ENCODE measurements at regions not wholly inside any gene's neighbourhood (a gene's known extent, or its start where the extent isn't known, plus 50 kb on each side); places are given as distances from the start of the nearest gene placed in this dataset.
"Not testable (repeated sequence)": the region's sequence is repeated elsewhere in the genome, so short reads cannot be mapped to it uniquely, and the experiment has no call there.

DNA sequence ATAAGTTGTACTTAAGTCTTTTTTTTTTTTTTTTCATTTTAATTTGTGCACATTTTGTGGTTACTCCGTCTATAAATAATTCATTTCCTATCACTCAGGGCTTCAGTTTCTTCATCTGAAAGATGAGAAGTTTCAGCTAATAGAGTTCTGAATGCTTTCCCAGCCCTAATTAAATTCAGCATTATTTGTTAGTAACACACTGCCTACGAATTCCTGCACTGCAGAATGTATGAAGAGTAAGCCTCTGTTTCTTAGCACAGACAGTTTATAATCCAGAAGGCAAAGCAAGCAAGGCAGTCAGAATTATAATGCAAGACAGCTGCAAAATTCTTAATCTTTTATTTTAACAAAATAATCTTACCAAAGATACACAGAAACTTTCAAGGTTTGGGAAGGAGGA is 138.0 kb upstream of the GHR start:
- Histone ChIP-seq H3K9ac (ENCODE audit: low read length) (no peak overlapping the region), H3K4me3 (ENCODE audit: low read depth, low read length) (no peak overlapping the region), H3K4me1 (ENCODE audit: control insufficient read depth, insufficient read depth, low read length) (peaks cover 2% of the 10 kb centered on the region; the same call in 1 of the 2 replicates), H3K9me3 (ENCODE audit: control insufficient read depth, insufficient read depth, low read depth, low read length) (no peaks in the 10 kb centered on the region; the same call in 1 of the 2 replicates), H3K27me3 (ENCODE audit: control insufficient read depth, insufficient read depth, low read length) (no peaks in the 10 kb centered on the region), H3K36me3 (ENCODE audit: control insufficient read depth, insufficient read depth, low read length) (no peaks in the 10 kb centered on the region), H3K27ac (ENCODE audit: low read depth, low read length) (no peak overlapping the region; the same call in 1 of the 2 replicates)

DNA sequence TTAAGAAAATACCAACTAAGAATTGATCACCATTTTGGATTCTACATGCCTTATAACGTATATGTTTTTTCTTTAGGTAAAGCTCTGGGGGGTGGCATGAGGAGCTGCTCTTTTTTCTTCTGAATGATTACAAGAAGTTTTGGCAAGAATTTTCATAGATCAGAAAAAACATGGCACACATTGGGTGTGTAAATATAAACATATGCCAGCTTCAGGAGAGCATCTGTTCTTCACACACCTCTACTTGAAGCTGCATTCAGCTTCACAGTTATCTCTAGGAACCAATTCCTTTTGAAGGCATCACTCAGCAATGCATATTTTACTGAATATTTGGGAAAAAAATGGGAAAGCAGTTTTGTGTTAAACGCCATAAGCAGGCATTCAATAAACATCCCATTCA is 122.7 kb upstream of the GHR start:
- H3K9me3 ChIP-seq (ENCODE audit: control insufficient read depth, insufficient read depth, low read depth, low read length): peaks cover 9% of the 10 kb centered on the region; the same call in 1 of the 2 replicates
- H3K4me3 ChIP-seq (ENCODE audit: low read depth, low read length): no peak overlapping the region
- no peaks in the 10 kb centered on the region for H3K27me3 ChIP-seq (ENCODE audit: control insufficient read depth, insufficient read depth, low read length)
- no peaks in the 10 kb centered on the region for H3K4me1 ChIP-seq (ENCODE audit: control insufficient read depth, insufficient read depth, low read length)
- H3K36me3 ChIP-seq (ENCODE audit: control insufficient read depth, insufficient read depth, low read length): no peaks in the 10 kb centered on the region
- no peak overlapping the region for H3K27ac ChIP-seq (ENCODE audit: low read depth, low read length)
- H3K9ac ChIP-seq (ENCODE audit: low read length): no peak overlapping the region

DNA sequence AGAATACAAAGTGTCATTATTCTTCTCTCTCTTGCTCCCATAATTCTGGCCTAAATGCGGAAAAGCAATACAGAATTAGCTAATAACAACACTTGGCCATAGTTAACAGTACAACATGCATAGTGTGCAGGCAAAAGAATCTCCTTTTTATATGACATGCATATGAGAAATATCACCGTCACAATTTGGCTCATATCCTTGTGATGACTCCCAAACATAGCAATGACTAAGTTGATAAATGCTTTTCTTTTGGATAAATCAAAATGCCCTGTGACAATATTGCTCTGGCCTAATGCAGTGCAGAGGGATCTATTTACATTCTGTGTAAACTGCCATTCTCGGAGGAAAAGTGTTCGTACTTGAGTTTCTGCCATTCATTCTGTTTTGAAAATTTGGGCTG is 121.9 kb upstream of the GHR start:
- peaks cover 9% of the 10 kb centered on the region; the same call in 1 of the 2 replicates for H3K9me3 ChIP-seq (ENCODE audit: control insufficient read depth, insufficient read depth, low read depth, low read length)
- H3K27me3 ChIP-seq (ENCODE audit: control insufficient read depth, insufficient read depth, low read length): no peaks in the 10 kb centered on the region
- H3K4me1 ChIP-seq (ENCODE audit: control insufficient read depth, insufficient read depth, low read length): no peaks in the 10 kb centered on the region
- H3K27ac ChIP-seq (ENCODE audit: low read depth, low read length): no peak overlapping the region
- H3K36me3 ChIP-seq (ENCODE audit: control insufficient read depth, insufficient read depth, low read length): no peaks in the 10 kb centered on the region
- no peak overlapping the region for H3K4me3 ChIP-seq (ENCODE audit: low read depth, low read length)
- H3K9ac ChIP-seq (ENCODE audit: low read length): no peak overlapping the region

DNA sequence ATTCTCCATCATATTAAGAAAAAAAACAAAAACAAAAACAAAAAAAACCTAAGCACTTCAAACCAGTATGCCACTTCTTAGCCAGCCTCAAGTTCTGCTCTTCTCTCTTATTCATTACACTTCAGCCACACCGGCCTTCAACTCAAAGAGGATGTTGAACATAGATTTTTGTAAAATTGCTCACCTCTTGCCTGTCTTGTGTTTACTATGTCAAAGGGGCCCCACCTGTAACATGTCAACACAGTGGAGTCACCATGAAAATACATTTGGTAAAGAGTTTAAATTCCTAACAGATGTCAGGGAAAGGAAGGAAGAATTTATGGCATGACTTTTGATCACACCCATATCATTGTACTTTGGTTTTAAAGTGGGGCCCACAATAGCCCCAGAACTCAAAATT is 121.1 kb upstream of the GHR start:
- Histone ChIP-seq H3K36me3 (ENCODE audit: control insufficient read depth, insufficient read depth, low read length) (no peaks in the 10 kb centered on the region), H3K9me3 (ENCODE audit: control insufficient read depth, insufficient read depth, low read depth, low read length) (peaks cover 9% of the 10 kb centered on the region; the same call in 1 of the 2 replicates), H3K27ac (ENCODE audit: low read depth, low read length) (no peak overlapping the region), H3K9ac (ENCODE audit: low read length) (no peak overlapping the region), H3K4me3 (ENCODE audit: low read depth, low read length) (no peak overlapping the region), H3K27me3 (ENCODE audit: control insufficient read depth, insufficient read depth, low read length) (no peaks in the 10 kb centered on the region), H3K4me1 (ENCODE audit: control insufficient read depth, insufficient read depth, low read length) (no peaks in the 10 kb centered on the region)

DNA sequence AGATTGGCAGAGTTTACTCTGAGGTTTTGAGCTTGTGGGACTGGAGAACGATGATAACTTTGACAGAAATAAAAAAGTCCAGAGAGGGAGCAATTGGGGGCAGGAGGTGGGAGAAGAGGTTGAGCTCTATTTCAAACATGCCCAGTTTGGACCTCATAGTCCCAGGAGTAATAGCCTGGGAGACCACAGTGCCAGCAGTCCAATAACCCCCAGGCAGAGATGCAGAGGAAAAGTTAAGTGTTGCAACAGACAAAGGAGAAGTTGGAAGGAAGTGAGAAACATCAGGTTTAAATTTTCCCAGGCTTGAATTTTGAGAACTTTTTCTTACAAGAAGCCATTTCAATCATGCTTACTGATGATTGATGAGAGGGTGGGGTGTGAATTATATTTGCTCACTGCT is 117.0 kb upstream of the GHR start:
- Histone ChIP-seq H3K4me3 (ENCODE audit: low read depth, low read length) (no peak overlapping the region), H3K9ac (ENCODE audit: low read length) (no peak overlapping the region), H3K27ac (ENCODE audit: low read depth, low read length) (no peak overlapping the region), H3K36me3 (ENCODE audit: control insufficient read depth, insufficient read depth, low read length) (no peaks in the 10 kb centered on the region), H3K9me3 (ENCODE audit: control insufficient read depth, insufficient read depth, low read depth, low read length) (peaks cover 4% of the 10 kb centered on the region; the same call in 1 of the 2 replicates), H3K4me1 (ENCODE audit: control insufficient read depth, insufficient read depth, low read length) (no peaks in the 10 kb centered on the region), H3K27me3 (ENCODE audit: control insufficient read depth, insufficient read depth, low read length) (no peaks in the 10 kb centered on the region)

DNA sequence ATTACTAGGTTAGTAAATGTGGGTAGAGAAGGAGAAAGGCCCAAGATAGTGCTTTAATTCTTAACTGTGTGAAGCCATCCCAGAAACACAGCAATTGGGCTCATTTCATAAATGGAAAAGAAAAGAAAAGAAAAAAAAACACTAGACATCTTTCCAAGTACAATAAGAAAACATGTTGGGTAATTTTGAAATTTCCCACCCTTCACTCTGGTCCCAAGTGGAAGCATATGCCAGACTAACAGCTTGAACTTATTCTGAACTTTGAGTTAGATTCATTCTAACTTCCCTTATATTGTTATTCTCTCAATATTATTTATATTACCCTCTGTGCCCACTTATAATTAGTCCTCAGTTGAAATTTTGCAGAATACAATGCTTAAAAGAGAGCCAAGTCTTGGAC is 113.4 kb upstream of the GHR start:
- no peaks in the 10 kb centered on the region for H3K27me3 ChIP-seq (ENCODE audit: control insufficient read depth, insufficient read depth, low read length)
- H3K36me3 ChIP-seq (ENCODE audit: control insufficient read depth, insufficient read depth, low read length): no peaks in the 10 kb centered on the region
- H3K4me1 ChIP-seq (ENCODE audit: control insufficient read depth, insufficient read depth, low read length): no peaks in the 10 kb centered on the region
- no peak overlapping the region for H3K27ac ChIP-seq (ENCODE audit: low read depth, low read length)
- no peaks in the 10 kb centered on the region for H3K9me3 ChIP-seq (ENCODE audit: control insufficient read depth, insufficient read depth, low read depth, low read length)
- H3K9ac ChIP-seq (ENCODE audit: low read length): no peak overlapping the region
- H3K4me3 ChIP-seq (ENCODE audit: low read depth, low read length): no peak overlapping the region

DNA sequence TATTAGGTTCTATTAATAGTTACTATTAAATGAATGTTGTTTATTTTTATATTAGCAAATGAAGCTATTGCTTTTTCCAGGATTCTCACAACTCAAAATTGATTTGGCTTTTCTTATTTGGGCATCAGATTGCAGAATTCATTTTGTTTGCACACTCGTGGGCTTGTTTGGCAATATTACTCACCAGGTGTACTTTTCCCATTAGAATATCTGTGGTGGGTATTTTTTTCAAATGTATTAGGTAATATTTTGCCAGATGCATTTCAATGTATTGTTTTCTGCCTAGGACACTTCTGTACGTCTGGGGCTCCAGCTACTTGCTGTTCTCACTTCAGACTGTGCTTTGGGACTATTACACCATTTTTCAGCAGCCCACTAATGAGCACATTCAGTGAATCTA is 108.0 kb upstream of the GHR start:
- H3K27ac ChIP-seq (ENCODE audit: low read depth, low read length): no peak overlapping the region
- H3K36me3 ChIP-seq (ENCODE audit: control insufficient read depth, insufficient read depth, low read length): no peaks in the 10 kb centered on the region
- peaks cover 29% of the 10 kb centered on the region for H3K9me3 ChIP-seq (ENCODE audit: control insufficient read depth, insufficient read depth, low read depth, low read length)
- H3K4me1 ChIP-seq (ENCODE audit: control insufficient read depth, insufficient read depth, low read length): no peaks in the 10 kb centered on the region
- H3K27me3 ChIP-seq (ENCODE audit: control insufficient read depth, insufficient read depth, low read length): no peaks in the 10 kb centered on the region
- no peak overlapping the region for H3K4me3 ChIP-seq (ENCODE audit: low read depth, low read length)
- H3K9ac ChIP-seq (ENCODE audit: low read length): no peak overlapping the region

DNA sequence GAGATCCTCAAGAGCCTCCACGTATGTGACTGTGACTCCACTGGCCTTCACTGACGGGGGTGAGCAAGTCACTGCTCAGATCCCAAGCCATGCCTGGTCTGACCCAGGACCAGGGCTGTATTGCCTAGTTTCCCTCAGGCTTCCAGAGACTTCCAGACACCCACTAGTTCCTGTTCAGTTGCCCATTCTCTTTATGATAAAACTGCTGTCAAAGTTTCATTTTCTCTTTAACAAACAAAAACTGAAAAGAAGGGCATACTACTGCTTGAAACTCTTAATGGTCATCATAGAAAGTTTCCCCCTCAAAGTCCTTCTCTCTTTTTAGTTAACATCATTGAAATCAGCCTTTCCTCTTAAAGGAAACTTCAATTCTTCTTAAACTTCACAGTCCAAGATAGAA is 105.7 kb upstream of the GHR start:
- H3K9ac ChIP-seq (ENCODE audit: low read length): no peak overlapping the region

DNA sequence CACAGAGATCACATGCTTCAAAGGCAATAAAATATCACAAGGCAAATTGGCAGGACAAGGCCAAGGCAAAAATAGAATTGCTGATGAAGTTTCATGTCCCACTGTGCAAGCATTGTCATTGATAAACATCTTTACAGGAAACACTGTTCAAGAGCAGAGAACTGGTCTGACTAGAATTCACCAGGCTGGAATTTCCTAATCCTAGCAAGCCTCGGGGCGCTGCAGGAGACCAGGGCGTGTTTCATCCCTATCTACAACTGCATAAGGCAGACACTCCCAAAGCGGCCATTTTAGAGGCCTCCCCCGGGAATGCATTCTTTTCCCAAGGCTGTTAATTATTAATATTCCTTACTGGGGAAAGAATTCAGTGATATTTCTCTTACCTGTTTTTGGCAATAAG is 103.7 kb upstream of the GHR start:
- not testable (repeated sequence) for H3K4me3 ChIP-seq (ENCODE audit: low read depth, low read length)

More for the DNA sequence above, 105.7 kb upstream of the GHR start:
- peaks cover 3% of the 10 kb centered on the region; the same call in 1 of the 2 replicates for H3K4me1 ChIP-seq (ENCODE audit: control insufficient read depth, insufficient read depth, low read length)
- H3K27ac ChIP-seq (ENCODE audit: low read depth, low read length): no peak overlapping the region
- peaks cover 47% of the 10 kb centered on the region for H3K9me3 ChIP-seq (ENCODE audit: control insufficient read depth, insufficient read depth, low read depth, low read length)
- H3K36me3 ChIP-seq (ENCODE audit: control insufficient read depth, insufficient read depth, low read length): no peaks in the 10 kb centered on the region
- H3K27me3 ChIP-seq (ENCODE audit: control insufficient read depth, insufficient read depth, low read length): no peaks in the 10 kb centered on the region
- H3K4me3 ChIP-seq (ENCODE audit: low read depth, low read length): no peak overlapping the region

DNA sequence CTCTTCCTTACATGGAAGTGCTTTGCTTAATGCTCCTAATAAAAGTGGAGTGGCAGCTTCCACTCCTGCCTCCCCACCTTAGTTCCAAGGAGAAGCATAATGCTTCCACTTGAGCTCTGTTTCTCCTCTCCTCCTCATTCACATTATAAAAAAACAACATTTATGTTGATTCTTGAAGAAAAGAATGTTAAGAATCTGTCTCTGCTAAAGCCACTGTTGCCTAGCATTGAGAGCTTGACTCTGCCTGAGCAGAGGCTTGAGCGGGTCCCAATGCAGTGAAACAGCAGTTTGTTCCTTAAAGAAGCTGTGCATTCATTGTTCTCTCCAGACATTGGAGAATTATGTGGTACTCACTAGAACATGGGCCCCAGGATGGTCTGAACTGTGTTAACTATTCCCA is 101.5 kb upstream of the GHR start:
- H3K4me3 ChIP-seq (ENCODE audit: low read depth, low read length): no peak overlapping the region
- no peaks in the 10 kb centered on the region for H3K27me3 ChIP-seq (ENCODE audit: control insufficient read depth, insufficient read depth, low read length)
- no peak overlapping the region for H3K27ac ChIP-seq (ENCODE audit: low read depth, low read length)
- peaks cover 3% of the 10 kb centered on the region; the same call in 1 of the 2 replicates for H3K4me1 ChIP-seq (ENCODE audit: control insufficient read depth, insufficient read depth, low read length)
- H3K9ac ChIP-seq (ENCODE audit: low read length): no peak overlapping the region
- H3K36me3 ChIP-seq (ENCODE audit: control insufficient read depth, insufficient read depth, low read length): no peaks in the 10 kb centered on the region
- H3K9me3 ChIP-seq (ENCODE audit: control insufficient read depth, insufficient read depth, low read depth, low read length): peaks cover 42% of the 10 kb centered on the region

More for the DNA sequence above, 103.7 kb upstream of the GHR start:
- not testable (repeated sequence) for H3K27me3 ChIP-seq (ENCODE audit: control insufficient read depth, insufficient read depth, low read length); H3K27ac ChIP-seq (ENCODE audit: low read depth, low read length); H3K36me3 ChIP-seq (ENCODE audit: control insufficient read depth, insufficient read depth, low read length); H3K4me1 ChIP-seq (ENCODE audit: control insufficient read depth, insufficient read depth, low read length); H3K9ac ChIP-seq (ENCODE audit: low read length)
- peaks cover 47% of the 10 kb centered on the region for H3K9me3 ChIP-seq (ENCODE audit: control insufficient read depth, insufficient read depth, low read depth, low read length)

DNA sequence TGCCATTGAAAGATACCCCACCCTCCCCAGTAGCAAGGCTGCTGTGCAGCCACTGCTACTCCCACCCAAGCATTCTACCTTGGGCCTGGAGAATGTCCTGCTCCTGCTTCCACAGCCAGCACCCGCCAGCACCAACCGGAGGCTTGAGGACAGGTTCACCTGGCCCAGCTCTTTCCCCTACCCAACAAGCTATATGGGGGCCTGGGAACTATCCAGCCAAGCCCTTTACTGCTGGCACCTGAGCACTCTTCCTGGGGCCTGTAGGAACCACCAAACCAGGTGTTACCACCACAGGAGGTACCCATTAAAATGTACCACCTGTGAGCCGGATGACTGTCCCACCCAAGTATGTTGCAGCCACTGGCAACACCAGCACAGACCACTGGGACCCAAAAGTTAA is 86.1 kb upstream of the GHR start:
- H3K9me3 ChIP-seq (ENCODE audit: control insufficient read depth, insufficient read depth, low read depth, low read length): peaks cover 23% of the 10 kb centered on the region
- no peaks in the 10 kb centered on the region for H3K36me3 ChIP-seq (ENCODE audit: control insufficient read depth, insufficient read depth, low read length)
- H3K27ac ChIP-seq (ENCODE audit: low read depth, low read length): no peak overlapping the region
- H3K4me1 ChIP-seq (ENCODE audit: control insufficient read depth, insufficient read depth, low read length): no peaks in the 10 kb centered on the region
- H3K9ac ChIP-seq (ENCODE audit: low read length): no peak overlapping the region
- no peak overlapping the region for H3K4me3 ChIP-seq (ENCODE audit: low read depth, low read length)
- no peaks in the 10 kb centered on the region for H3K27me3 ChIP-seq (ENCODE audit: control insufficient read depth, insufficient read depth, low read length)

DNA sequence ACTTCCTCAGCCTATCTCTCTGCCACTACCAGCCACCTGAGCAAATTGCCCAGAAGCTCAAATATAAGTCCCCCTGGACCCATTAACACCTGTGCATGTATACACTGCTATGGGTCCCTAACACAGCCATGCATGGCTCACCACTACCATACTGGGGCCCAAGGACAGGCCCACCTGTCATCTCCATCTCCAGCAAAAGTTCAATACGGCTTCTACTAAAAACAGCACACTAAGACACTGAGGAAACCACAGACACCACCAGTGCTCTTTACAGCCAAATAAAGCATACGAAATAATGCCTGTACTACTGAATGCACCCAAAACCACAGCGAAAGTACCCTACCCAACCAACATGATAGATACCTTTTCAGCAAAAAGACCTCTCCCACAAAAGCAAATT is 85.6 kb upstream of the GHR start:
- Histone ChIP-seq H3K27ac (ENCODE audit: low read depth, low read length) (no peak overlapping the region), H3K4me3 (ENCODE audit: low read depth, low read length) (no peak overlapping the region), H3K36me3 (ENCODE audit: control insufficient read depth, insufficient read depth, low read length) (no peaks in the 10 kb centered on the region), H3K9me3 (ENCODE audit: control insufficient read depth, insufficient read depth, low read depth, low read length) (peaks cover 23% of the 10 kb centered on the region), H3K9ac (ENCODE audit: low read length) (no peak overlapping the region), H3K27me3 (ENCODE audit: control insufficient read depth, insufficient read depth, low read length) (no peaks in the 10 kb centered on the region), H3K4me1 (ENCODE audit: control insufficient read depth, insufficient read depth, low read length) (no peaks in the 10 kb centered on the region)
